ENCODE measurements at regions not wholly inside any gene's neighbourhood (a gene's known extent, or its start where the extent isn't known, plus 50 kb on each side); places are given as distances from the start of the nearest gene placed in this dataset.

DNA sequence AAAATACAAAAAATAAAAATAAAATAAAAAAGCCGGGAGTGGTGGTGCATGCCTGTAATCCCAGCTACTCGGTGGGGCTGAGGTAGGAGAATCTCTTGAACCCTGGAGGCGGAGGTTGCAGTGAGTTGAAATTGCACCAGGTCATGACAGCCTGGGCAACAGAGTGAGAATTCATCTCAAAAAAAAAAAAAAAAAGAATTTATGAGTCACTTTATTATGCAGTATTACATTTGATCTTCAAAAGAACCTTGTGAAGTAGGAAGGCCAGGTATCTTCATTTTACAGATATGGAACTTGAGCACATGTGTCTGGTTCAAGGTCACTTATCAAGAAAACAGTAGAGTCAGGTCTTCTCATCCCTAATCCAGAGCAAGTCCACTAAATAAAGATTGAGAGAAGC, 459.4 kb upstream of the HNRNPA3 start (continued):
- TF ChIP-seq, protein P1, sequence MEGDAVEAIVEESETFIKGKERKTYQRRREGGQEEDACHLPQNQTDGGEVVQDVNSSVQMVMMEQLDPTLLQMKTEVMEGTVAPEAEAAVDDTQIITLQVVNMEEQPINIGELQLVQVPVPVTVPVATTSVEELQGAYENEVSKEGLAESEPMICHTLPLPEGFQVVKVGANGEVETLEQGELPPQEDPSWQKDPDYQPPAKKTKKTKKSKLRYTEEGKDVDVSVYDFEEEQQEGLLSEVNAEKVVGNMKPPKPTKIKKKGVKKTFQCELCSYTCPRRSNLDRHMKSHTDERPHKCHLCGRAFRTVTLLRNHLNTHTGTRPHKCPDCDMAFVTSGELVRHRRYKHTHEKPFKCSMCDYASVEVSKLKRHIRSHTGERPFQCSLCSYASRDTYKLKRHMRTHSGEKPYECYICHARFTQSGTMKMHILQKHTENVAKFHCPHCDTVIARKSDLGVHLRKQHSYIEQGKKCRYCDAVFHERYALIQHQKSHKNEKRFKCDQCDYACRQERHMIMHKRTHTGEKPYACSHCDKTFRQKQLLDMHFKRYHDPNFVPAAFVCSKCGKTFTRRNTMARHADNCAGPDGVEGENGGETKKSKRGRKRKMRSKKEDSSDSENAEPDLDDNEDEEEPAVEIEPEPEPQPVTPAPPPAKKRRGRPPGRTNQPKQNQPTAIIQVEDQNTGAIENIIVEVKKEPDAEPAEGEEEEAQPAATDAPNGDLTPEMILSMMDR (IDR thresholded peaks at IDR 0.05; ENCODE audit: low read depth, low read length, missing input control): no peak
- no peak for TF ChIP-seq NR2F2 (IDR thresholded peaks at IDR 0.05)
- no peak for TF ChIP-seq JUND (IDR thresholded peaks at IDR 0.05)
- TF ChIP-seq, protein P2, sequence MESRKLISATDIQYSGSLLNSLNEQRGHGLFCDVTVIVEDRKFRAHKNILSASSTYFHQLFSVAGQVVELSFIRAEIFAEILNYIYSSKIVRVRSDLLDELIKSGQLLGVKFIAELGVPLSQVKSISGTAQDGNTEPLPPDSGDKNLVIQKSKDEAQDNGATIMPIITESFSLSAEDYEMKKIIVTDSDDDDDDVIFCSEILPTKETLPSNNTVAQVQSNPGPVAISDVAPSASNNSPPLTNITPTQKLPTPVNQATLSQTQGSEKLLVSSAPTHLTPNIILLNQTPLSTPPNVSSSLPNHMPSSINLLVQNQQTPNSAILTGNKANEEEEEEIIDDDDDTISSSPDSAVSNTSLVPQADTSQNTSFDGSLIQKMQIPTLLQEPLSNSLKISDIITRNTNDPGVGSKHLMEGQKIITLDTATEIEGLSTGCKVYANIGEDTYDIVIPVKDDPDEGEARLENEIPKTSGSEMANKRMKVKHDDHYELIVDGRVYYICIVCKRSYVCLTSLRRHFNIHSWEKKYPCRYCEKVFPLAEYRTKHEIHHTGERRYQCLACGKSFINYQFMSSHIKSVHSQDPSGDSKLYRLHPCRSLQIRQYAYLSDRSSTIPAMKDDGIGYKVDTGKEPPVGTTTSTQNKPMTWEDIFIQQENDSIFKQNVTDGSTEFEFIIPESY (IDR thresholded peaks at IDR 0.05): no peak

DNA sequence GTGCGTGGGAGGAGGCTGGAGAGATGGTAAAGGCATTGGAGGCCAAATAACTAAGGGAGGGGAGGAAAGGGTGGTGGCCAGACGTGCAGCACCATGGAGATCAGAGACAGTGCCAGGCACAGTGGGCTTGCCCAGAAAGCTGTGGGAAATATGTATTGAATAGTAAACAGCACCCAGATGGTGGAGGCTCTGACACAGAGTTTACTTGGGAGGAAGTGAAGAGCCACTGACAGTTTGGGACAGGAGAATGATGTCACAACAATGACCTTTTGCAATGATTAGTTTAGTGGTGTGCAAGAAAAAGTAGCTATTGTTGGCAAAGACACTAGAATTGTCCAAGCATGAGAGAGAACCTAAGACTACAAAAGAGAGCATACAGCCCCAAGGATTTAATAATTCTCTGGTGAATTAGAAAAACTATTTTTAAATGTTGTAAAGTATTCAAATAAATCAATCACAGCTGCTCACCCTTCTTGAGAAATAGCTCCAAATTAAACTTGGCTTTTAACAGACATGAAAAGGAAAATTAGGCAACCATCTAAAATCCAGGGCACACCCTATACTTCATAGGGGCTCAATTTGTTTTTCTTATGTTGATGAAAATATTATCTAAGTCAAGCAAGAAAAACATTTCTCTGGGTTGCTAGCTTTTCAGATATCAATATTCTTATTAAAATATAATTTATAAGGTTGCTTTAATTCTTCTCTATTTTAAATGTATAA, 458.7 kb upstream of the HNRNPA3 start:
- H3K27ac ChIP-seq (ENCODE audit: low read depth in 1 of 2, low read length in 2 of 2): no peak overlapping the region
- H3K9ac ChIP-seq (ENCODE audit: low read depth in 1 of 2, low read length in 2 of 2): no peak overlapping the region
- H3K27me3 ChIP-seq (ENCODE audit: control insufficient read depth in 4 of 4, insufficient read depth in 4 of 4, low read length in 3 of 4): no peaks in the 10 kb centered on the region
- no peaks in the 10 kb centered on the region for H3K4me1 ChIP-seq (ENCODE audit: control insufficient read depth in 4 of 4, insufficient read depth in 4 of 4, low read length in 3 of 4)
- TF ChIP-seq JUND (IDR thresholded peaks at IDR 0.05) (no peak), GABPA (IDR thresholded peaks at IDR 0.05 in 1 of 2, conservative IDR thresholded peaks at IDR 0.05 in 1 of 2) (no peak), RXRA (IDR thresholded peaks at IDR 0.05) (no peak), RAD21 (IDR thresholded peaks at IDR 0.05) (no peak), HNF4A (conservative IDR thresholded peaks at IDR 0.05) (no peak)
- H3K4me3 ChIP-seq (ENCODE audit: low read depth in 1 of 3, low read length in 3 of 3): no peak overlapping the region
- DNase-seq (ENCODE audit: low spot score): no peak
- no peaks in the 10 kb centered on the region for H3K9me3 ChIP-seq (ENCODE audit: control insufficient read depth in 4 of 4, low read length in 3 of 4)
- no peaks in the 10 kb centered on the region for H3K36me3 ChIP-seq (ENCODE audit: control insufficient read depth in 4 of 4, insufficient read depth in 3 of 4, low read depth in 1 of 4, low read length in 3 of 4)
- WGBS: 60% methylated on average over 2 of the region's 2 CpGs

DNA sequence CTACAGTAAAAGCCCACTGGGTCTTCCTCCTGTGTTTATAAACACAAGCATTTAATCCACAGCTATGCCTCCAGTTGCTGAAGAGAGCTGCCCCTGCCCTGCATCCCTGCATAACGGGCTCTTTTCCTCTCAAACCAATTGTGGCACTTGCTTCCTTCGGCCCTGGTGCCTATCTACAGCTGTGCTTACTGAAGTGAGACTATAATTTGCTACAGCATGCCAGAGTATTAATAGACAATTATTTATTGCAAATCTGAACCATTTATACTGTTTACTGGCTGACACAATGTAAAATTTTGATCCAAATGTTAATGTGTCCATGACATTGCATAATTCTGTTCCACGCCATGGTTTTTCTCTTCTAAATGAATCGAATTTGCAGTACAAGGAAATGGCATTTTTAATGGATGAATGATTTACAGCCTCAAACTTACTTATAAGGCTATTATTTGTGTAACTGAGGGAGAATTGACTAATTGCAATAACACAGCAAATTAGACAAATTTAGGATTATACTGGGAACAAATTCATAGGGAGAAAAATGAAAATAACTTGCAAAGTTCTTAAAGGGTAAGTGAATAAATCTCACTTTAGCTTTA, 457.0 kb upstream of the HNRNPA3 start:
- Histone ChIP-seq H3K9me3 (ENCODE audit: control insufficient read depth in 4 of 4, low read length in 3 of 4) (no peaks in the 10 kb centered on the region), H3K36me3 (ENCODE audit: control insufficient read depth in 4 of 4, insufficient read depth in 3 of 4, low read depth in 1 of 4, low read length in 3 of 4) (no peaks in the 10 kb centered on the region), H3K4me1 (ENCODE audit: control insufficient read depth in 4 of 4, insufficient read depth in 4 of 4, low read length in 3 of 4) (no peaks in the 10 kb centered on the region), H3K9ac (ENCODE audit: low read depth in 1 of 2, low read length in 2 of 2) (no peak overlapping the region), H3K27ac (ENCODE audit: low read depth in 1 of 2, low read length in 2 of 2) (no peak overlapping the region), H3K27me3 (ENCODE audit: control insufficient read depth in 4 of 4, insufficient read depth in 4 of 4, low read length in 3 of 4) (peaks cover 0 to 2% (median 0%) of the 10 kb centered on the region in 4 donors), H3K4me3 (ENCODE audit: low read depth in 1 of 3, low read length in 3 of 3) (no peak overlapping the region)
- 82% methylated on average over 4 of the region's 4 CpGs for WGBS
- DNase-seq (ENCODE audit: low spot score): no peak
- no peak for TF ChIP-seq RAD21 (IDR thresholded peaks at IDR 0.05)
- TF ChIP-seq, protein P2 (IDR thresholded peaks at IDR 0.05): no peak
- TF ChIP-seq TAF1 (conservative IDR thresholded peaks at IDR 0.05): no peak
- TF ChIP-seq HNF4G (IDR thresholded peaks at IDR 0.05): no peak
- no peak for TF ChIP-seq RXRA (IDR thresholded peaks at IDR 0.05)
